ENCODE measurements at regions not wholly inside any gene's neighbourhood (a gene's known extent, or its start where the extent isn't known, plus 50 kb on each side); places are given as distances from the start of the nearest gene placed in this dataset.

- DNase-seq = peak; percentile 79
- Histone ChIP-seq H3K4me1 (peaks cover 8% of the 10 kb centered on the region), H3K4me3 (peak overlapping the region; percentile 44 to 56), H3K36me3 (ENCODE audit: low read depth, missing control alignments) (no peaks in the 10 kb centered on the region), H3K9me3 (no peaks in the 10 kb centered on the region), H3K27me3 (no peaks in the 10 kb centered on the region), H3K27ac (peak overlapping the region; percentile 82)
- intact Hi-C loops (cut with DNase I; ENCODE audit: low total_unique reads) = loop anchor here (1.0 kb wide), 1 partner anchor 413 kb away; no protein-coding TSS in a partner anchor
- TF ChIP-seq CTCF (IDR thresholded peaks at IDR 0.05) (no peak), POLR2A (IDR thresholded peaks at IDR 0.05) (no peak)
- 0 to 1% methylated on average over 16 of the region's 16 CpGs for WGBS, 2 donors
These were observed 284.5 kb downstream of the MTX2 start for GRCh38 chr2:176553685-176554100.

DNA sequence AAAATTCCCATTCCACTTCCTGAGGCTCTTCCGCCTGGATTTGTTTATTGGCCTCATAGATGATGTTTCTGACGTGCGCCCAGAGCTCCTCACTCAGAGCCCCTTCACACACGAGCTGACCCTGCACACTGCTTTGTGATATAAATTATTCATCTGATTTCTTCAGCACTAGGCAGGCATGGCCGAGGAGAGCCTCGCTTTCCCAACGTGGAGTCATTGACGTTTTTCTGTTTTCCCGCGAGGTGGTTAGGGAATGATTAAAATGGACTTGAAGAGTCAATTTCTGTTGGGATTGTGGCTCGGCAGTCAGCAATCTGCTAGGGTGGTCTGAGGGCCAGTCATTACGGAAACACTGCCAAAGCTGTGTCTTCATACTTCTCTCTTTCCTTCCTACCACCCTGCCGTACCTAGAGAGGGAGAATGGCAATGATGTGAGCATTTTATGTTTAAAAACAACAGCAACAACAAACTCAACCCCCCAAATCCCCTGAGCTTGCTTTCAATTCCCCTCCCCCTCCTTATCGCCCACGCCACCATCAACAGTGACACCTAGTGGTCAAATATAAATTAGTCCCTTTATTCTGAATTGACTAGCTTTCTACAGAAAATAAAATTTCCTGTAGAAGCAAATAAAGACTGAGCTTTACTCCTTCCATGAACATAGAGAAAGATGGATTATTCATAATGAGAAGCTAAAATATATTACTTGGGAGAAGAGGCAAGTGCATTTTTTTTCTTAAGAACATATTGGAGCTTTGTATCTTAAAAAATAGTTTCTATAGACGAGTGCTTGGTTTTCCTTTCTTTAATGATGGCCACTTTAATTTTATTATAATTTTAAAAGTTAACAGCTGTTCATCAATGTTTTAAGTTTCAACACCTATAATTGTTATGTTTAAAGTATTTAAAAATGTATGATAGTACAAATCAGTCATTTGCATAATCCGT lies 285.1 kb downstream of the MTX2 start:
- TF ChIP-seq POLR2A (IDR thresholded peaks at IDR 0.05) (no peak), CTCF (IDR thresholded peaks at IDR 0.05) (peak; percentile 90 to 92 (median 91))
- Histone ChIP-seq H3K27ac (peak overlapping the region; percentile 82), H3K27me3 (no peaks in the 10 kb centered on the region), H3K36me3 (ENCODE audit: low read depth, missing control alignments) (no peaks in the 10 kb centered on the region), H3K4me1 (peaks cover 8% of the 10 kb centered on the region), H3K9me3 (no peaks in the 10 kb centered on the region), H3K4me3 (peak overlapping the region; percentile 44 to 56)
- DNase-seq = peak; percentile 40
- 9 to 10% methylated on average over 17 of the region's 17 CpGs for WGBS, 2 donors
- intact Hi-C loops (cut with DNase I; ENCODE audit: low total_unique reads) = loop anchor here (1.0 kb wide), 1 partner anchor 414 kb away; no protein-coding TSS in a partner anchor

DNA sequence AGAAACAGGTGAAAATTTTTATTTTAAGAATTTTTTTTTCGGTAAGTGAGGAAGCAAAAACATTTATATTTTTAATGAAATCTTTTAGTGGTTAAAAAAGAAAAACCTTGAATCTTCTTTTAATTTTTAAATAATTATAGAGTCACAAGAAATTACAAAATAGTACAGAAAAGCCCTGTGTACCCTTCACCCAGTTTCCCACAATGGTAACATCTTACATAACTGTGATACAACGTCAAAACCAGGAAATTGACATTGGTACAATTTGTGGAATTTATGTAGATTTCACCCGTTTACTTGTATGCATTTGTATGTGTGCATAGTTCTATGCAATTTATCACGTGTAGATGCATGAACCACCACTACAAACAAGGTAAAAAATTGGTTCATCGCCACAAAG lies 285.9 kb downstream of the MTX2 start:
- H3K27ac ChIP-seq = no peak overlapping the region
- H3K4me1 ChIP-seq = peaks cover 14% of the 10 kb centered on the region
- intact Hi-C loops (cut with DNase I; ENCODE audit: low total_unique reads) = no loop called here
- no peak overlapping the region for H3K4me3 ChIP-seq
- TF ChIP-seq CTCF (IDR thresholded peaks at IDR 0.05) (no peak), POLR2A (IDR thresholded peaks at IDR 0.05) (no peak)
- 55 to 70% methylated on average over 5 of the region's 5 CpGs for WGBS, 2 donors
- H3K36me3 ChIP-seq (ENCODE audit: low read depth, missing control alignments) = no peaks in the 10 kb centered on the region
- no peak for DNase-seq
- H3K9me3 ChIP-seq = no peaks in the 10 kb centered on the region
- no peaks in the 10 kb centered on the region for H3K27me3 ChIP-seq

DNA sequence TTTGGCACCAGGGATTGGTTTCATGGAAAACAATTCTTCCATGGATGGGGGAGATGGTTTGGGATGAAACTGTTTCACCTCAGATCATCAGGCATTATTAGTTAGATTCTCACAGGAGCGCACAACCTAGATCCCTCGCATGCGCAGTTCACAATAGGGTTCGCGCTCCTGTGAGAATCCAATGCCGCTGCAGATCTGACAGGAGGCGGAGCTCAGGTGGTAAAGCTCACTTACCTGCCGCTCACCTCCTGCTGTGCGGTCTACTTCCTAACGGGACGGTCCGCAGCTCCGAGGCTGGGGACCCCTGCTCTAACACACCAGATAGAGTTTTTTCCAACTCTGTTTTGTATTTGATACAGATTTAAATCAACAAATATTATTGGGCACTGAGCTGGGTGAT lies 286.5 kb downstream of the MTX2 start:
- Histone ChIP-seq H3K4me1 (peaks cover 14% of the 10 kb centered on the region), H3K36me3 (ENCODE audit: low read depth, missing control alignments) (no peaks in the 10 kb centered on the region), H3K27ac (no peak overlapping the region), H3K27me3 (no peaks in the 10 kb centered on the region), H3K9me3 (no peaks in the 10 kb centered on the region), H3K4me3 (no peak overlapping the region)
- intact Hi-C loops (cut with DNase I; ENCODE audit: low total_unique reads) = no loop called here
- TF ChIP-seq POLR2A (IDR thresholded peaks at IDR 0.05) (no peak), CTCF (IDR thresholded peaks at IDR 0.05) (no peak)
- DNase-seq = no peak
- WGBS, 2 donors = 80 to 83% methylated on average over 13 of the region's 13 CpGs
